ENCODE measurements at regions not wholly inside any gene's neighbourhood (a gene's known extent, or its start where the extent isn't known, plus 50 kb on each side); places are given as distances from the start of the nearest gene placed in this dataset.

DNA sequence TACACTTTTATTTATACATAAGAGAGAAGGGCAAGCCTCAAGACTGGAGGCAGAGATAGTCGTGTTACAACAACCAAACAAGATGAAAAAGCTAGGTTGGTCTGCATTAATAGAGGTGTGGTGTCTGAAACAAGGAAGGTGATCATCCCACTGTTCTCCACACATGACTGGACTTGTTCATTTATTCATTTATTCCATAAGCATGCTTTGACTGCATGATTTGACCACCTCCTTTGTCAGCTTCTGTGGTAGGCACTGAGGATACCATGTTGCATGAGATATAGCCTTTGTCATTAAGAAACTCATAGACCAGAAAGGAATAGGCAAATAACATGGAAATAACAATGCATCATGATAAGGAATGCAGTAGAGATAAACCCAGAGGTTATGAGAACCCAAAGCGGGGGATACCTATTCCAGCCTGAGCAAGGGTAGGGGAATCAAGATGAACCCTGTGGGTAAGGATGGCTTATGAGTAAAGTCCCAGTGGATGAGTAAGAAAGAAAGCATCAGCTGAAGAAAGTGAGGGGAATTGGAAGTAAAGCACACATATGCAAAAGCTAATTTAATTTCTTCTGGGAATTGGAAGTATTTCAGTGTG lies 173.7 kb upstream of the FGGY start:
- DNase-seq = no peak
- H3K4me3 ChIP-seq (ENCODE audit: insufficient read depth, low read depth, low read length) = no peak overlapping the region
- H3K36me3 ChIP-seq (replicated peaks; ENCODE audit: control insufficient read depth, insufficient read depth, low read length) = no peaks in the 10 kb centered on the region
- H3K27me3 ChIP-seq (ENCODE audit: control insufficient read depth, insufficient read depth, low read length) = no peaks in the 10 kb centered on the region

DNA sequence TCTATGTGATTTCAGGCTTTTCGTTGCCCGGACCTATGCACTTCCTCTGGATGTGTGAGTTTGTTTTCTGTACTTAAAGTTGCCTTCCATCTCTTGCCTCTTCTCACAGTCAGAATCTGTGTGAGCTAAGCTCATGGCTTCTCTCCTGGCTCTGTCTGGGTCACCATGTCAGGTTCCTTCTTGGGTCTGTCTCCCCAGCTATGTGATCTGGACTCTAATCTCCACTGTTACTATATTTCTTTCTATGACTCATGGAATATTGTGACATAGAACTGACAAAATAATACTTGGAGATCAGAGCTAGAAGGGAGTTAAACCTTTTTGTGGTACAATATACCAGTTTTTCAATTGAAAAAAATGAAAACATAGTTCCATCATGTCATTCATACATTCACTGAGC lies 172.7 kb upstream of the FGGY start:
- Histone ChIP-seq H3K36me3 (replicated peaks; ENCODE audit: control insufficient read depth, insufficient read depth, low read length) (no peaks in the 10 kb centered on the region), H3K4me3 (ENCODE audit: insufficient read depth, low read depth, low read length) (no peak overlapping the region), H3K27me3 (ENCODE audit: control insufficient read depth, insufficient read depth, low read length) (no peaks in the 10 kb centered on the region)
- no peak for DNase-seq

DNA sequence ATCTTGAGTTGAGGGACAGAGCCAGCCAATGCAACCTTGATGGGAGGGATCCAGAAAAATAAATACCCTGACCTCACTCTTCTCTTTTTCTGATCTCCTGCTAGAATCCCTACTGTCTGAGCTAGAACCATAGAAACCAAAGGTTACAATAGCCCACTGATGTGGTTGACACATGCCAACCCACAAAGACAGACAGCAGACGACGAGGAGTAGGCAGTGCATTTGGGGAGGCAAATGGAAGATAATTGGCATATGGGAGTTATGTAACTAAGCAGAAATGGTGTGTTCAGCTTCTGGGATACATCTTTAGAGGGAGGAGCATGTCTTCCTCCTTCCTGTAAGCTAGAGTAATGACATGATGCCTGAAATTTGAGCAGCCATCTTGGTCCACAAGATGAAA lies 171.7 kb upstream of the FGGY start:
- H3K36me3 ChIP-seq (replicated peaks; ENCODE audit: control insufficient read depth, insufficient read depth, low read length) = no peaks in the 10 kb centered on the region

DNA sequence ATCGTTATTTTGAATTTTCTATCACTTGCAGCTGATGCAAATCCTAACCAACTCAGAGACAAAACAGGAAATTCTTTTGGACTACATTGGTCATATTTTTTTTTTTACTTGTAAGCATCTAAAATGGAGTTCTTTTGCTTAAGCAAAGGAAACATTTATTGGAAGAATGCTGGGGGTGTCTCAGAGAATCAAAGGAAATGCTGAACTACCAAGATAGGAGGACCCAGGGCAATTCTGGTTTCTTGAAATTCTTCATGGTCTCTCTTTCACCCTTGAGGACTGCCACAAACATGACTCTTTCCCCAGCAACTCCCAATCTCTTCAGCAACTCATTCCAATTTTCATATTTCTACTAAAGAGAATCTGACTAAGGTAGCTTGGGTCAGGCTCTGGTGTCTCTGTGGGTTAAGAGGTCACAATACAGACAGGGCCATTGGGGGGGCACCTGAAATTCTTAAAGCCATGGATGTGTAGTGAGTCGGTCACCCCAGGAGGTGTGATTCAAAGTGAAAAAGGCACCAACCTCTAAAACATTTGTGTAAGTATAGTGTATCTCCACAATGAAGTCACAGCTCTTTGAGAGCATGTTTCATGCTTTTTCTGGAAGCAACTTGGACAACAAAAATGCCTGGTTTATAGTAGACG lies 171.1 kb upstream of the FGGY start:
- no peak for DNase-seq
- Histone ChIP-seq H3K27me3 (ENCODE audit: control insufficient read depth, insufficient read depth, low read length) (no peaks in the 10 kb centered on the region), H3K36me3 (replicated peaks; ENCODE audit: control insufficient read depth, insufficient read depth, low read length) (no peaks in the 10 kb centered on the region), H3K4me3 (ENCODE audit: insufficient read depth, low read depth, low read length) (no peak overlapping the region)

More for the DNA sequence above, 171.7 kb upstream of the FGGY start:
- no peaks in the 10 kb centered on the region for H3K27me3 ChIP-seq (ENCODE audit: control insufficient read depth, insufficient read depth, low read length)
- no peak for DNase-seq
- H3K4me3 ChIP-seq (ENCODE audit: insufficient read depth, low read depth, low read length) = no peak overlapping the region

DNA sequence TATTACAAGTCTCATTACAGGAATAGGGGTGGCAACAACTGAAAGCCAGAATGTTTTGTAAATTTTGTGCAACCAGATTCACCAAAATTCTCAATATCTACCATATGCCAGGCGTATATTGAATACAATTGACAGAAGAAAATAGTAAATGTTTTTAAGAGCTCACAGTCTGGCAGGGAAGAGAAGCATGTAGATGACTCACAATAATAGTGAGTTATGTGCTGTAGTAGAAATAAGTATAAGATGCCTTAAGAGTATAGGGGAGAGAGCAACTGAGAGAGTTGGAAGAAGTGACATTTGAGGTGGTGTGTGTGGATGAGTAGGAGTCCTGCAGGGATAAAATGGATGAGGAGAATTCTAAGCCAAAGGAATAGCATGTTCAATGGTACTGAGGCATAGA lies 170.5 kb upstream of the FGGY start:
- Histone ChIP-seq H3K27me3 (ENCODE audit: control insufficient read depth, insufficient read depth, low read length) (no peaks in the 10 kb centered on the region), H3K36me3 (replicated peaks; ENCODE audit: control insufficient read depth, insufficient read depth, low read length) (no peaks in the 10 kb centered on the region), H3K4me3 (ENCODE audit: insufficient read depth, low read depth, low read length) (no peak overlapping the region)
- no peak for DNase-seq

DNA sequence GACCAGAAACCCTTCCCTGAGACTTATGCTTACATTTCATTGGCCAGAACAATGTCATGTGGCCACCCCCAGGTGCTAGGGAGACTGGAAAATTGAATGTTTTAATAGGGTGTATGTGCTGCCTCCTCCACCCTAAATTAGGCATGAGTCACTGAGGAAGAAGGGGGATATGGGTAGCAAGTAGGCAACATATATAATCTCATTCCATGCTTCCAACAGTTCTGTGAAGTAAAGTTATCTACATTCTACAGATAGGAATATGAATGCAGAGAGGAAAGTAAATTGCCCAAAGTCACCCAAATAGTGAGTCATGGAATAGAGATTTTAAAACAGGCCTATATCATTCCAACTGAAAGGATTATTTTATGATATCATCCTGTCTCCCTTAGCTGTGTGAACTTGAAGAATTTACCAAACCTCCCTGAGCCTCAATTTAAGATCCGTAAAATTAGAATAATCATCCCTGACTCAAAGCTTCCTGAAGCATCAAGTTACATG lies 168.6 kb upstream of the FGGY start:
- no peak overlapping the region for H3K4me3 ChIP-seq (ENCODE audit: insufficient read depth, low read depth, low read length)
- H3K27me3 ChIP-seq (ENCODE audit: control insufficient read depth, insufficient read depth, low read length) = no peaks in the 10 kb centered on the region
- H3K36me3 ChIP-seq (replicated peaks; ENCODE audit: control insufficient read depth, insufficient read depth, low read length) = no peaks in the 10 kb centered on the region
- no peak for DNase-seq

DNA sequence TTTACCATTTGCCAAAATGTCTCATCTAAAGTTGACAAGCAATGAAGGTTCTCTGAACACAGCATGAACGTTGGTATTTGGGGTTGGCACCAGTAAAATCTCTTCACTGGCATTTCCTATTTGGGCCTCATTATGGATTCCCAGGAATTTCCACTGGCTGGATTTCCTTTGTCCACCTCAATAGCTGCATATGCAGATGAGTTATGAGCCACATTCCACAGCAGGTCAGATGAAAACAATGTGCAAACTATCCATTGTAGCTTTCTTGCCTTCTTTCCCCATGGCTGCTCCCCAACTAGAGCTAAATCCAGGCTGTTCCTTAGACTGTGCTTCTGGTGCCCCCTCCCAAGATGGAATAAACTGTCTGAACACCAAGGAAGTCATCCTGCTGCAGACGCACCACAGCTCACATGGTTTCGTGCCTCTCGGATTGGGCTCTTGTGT lies 168.1 kb upstream of the FGGY start:
- Histone ChIP-seq H3K27me3 (ENCODE audit: control insufficient read depth, insufficient read depth, low read length) (no peaks in the 10 kb centered on the region), H3K4me3 (ENCODE audit: insufficient read depth, low read depth, low read length) (no peak overlapping the region), H3K36me3 (replicated peaks; ENCODE audit: control insufficient read depth, insufficient read depth, low read length) (no peaks in the 10 kb centered on the region)
- no peak for DNase-seq

DNA sequence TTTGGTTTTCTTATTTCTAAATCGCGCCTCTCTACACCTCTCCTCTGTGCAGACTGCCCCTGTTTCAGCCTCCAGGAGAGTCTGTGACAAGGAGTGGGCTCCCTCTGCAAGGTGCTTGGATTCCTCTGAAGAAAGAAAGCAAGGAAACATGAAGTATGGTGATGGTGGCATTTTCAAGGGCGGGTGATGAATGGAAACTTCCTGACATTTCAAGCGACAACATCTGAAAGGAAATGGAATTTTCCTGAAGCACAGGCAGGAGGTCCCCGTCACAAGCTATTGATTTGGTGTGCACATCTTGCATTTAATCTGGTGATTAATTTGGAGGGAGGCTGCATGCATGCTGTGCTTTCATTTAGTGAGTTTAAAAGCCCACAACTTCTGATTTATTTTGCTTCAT lies 164.6 kb upstream of the FGGY start:
- DNase-seq = no peak
- no peaks in the 10 kb centered on the region for H3K27me3 ChIP-seq (ENCODE audit: control insufficient read depth, insufficient read depth, low read length)
- H3K4me3 ChIP-seq (ENCODE audit: insufficient read depth, low read depth, low read length) = no peak overlapping the region

DNA sequence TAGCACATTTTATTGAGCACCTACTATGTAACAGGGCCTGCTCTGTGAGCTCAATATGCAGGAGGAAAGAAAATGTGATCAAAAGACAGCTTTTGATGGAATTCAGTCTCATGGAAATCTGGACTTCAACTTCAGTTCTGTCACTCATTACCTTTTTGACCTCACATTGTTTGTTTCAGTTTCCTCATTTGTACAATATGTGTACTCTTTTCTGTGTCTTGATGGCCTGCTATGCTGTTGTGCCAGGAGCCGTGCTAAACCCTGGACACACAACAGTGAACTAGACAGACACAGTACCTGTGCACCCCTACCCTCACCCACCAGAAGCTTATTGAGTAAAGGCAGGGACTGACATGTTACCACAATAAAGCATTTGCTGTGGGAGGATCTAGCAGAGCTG lies 162.9 kb upstream of the FGGY start:
- DNase-seq = no peak
- H3K4me3 ChIP-seq (ENCODE audit: insufficient read depth, low read depth, low read length) = no peak overlapping the region
- H3K27me3 ChIP-seq (ENCODE audit: control insufficient read depth, insufficient read depth, low read length) = no peaks in the 10 kb centered on the region
- no peaks in the 10 kb centered on the region for H3K36me3 ChIP-seq (replicated peaks; ENCODE audit: control insufficient read depth, insufficient read depth, low read length)

More for the DNA sequence above, 164.6 kb upstream of the FGGY start:
- no peaks in the 10 kb centered on the region for H3K36me3 ChIP-seq (replicated peaks; ENCODE audit: control insufficient read depth, insufficient read depth, low read length)

DNA sequence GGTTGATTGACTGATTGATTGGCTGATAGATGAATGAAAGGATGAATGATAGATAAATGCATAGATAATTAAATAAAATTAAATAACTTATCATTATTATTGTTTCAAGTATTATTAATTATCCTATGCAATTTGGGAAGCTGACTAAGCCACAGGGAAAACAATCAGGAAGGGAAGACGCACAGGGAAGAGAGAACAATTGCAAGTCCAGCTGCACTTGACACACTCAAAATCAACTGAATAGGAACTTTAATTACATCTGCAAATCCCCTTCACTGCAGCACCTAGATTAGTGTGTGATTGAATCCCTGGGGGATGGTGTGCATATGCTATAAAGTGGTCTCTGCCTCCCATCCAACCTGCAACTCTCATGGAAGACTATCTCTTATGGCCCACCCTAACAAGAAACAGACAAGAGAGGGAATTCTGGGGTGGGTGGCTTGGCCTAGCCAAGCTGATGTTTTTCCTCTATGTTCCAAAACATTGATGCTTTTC lies 161.1 kb upstream of the FGGY start:
- no peak overlapping the region for H3K4me3 ChIP-seq (ENCODE audit: insufficient read depth, low read depth, low read length)
- DNase-seq = no peak
- H3K36me3 ChIP-seq (replicated peaks; ENCODE audit: control insufficient read depth, insufficient read depth, low read length) = no peaks in the 10 kb centered on the region
- no peaks in the 10 kb centered on the region for H3K27me3 ChIP-seq (ENCODE audit: control insufficient read depth, insufficient read depth, low read length)

DNA sequence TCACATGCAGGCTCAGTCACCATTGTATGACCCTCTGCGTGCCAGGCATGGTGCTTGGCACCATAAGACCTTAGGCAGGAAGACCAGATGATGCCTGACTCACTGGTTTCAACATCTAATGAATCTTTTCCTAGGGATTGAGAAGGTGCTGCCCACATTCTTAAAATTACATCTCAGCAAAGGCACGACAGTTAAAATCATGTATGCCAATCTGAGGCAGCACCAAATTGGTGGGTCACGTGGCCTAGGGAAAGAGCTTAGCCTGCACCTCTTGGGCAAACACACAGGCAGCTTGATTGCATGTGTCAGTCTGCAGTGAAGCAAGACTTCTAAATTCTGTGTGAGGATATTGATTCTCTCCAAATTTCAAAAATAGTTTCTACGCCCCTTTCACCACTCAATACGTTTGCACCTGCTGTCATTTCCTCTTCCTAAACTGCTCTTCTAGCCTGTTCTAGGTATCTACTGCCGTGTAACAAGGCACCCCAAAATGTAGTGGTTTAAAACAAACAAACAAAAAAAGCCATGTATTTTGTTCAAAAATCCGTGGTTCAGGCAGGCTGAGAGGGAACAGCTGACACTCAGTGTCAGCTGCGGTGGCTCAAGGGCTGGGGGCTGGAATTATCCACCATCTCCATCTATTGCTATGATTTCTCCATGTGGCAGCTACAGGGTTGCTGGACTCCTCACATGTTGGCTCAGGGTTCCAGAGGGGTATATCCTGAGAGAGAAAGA lies 160.2 kb upstream of the FGGY start:
- Histone ChIP-seq H3K4me3 (ENCODE audit: insufficient read depth, low read depth, low read length) (no peak overlapping the region), H3K27me3 (ENCODE audit: control insufficient read depth, insufficient read depth, low read length) (no peaks in the 10 kb centered on the region), H3K36me3 (replicated peaks; ENCODE audit: control insufficient read depth, insufficient read depth, low read length) (no peaks in the 10 kb centered on the region)
- no peak for DNase-seq

DNA sequence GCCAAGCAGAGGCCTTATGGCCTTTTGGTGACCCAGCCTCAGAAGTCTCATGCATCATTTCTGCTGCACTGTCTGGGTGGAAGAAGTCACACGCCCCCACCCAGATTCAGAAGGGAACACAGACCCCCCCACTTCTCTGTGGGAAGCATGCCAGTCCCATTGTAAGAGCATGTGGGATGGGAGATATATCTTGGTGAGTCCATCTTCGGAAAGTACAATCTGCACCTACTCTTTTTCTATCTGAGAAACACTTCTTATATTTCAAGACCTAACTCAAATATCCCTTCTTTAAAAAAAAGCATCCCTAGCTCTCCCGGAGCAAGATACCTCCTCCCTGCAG lies 159.6 kb upstream of the FGGY start:
- no peak for DNase-seq
- Histone ChIP-seq H3K27me3 (ENCODE audit: control insufficient read depth, insufficient read depth, low read length) (no peaks in the 10 kb centered on the region), H3K4me3 (ENCODE audit: insufficient read depth, low read depth, low read length) (no peak overlapping the region), H3K36me3 (replicated peaks; ENCODE audit: control insufficient read depth, insufficient read depth, low read length) (no peaks in the 10 kb centered on the region)

DNA sequence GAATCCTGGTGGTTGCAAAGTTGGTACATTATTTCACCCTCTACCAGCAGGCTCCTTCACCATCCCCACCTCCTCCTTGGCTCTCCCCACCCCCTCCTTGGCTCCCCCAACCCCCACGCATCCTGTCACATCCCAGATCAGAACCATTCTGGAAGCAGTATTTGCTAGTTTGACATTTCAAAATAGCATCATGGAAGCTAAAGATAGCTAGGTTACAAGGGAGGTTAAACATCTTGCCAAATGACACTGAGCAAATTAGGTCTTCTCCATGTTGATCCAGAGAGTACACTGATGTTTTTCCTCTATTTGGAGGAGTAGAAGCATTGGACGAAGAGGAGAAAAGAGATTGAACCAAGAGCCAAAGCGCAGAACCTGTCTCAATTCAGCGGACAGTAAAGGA lies 158.9 kb upstream of the FGGY start:
- H3K36me3 ChIP-seq (replicated peaks; ENCODE audit: control insufficient read depth, insufficient read depth, low read length) = no peaks in the 10 kb centered on the region
- no peak overlapping the region for H3K4me3 ChIP-seq (ENCODE audit: insufficient read depth, low read depth, low read length)
- no peak for DNase-seq
- H3K27me3 ChIP-seq (ENCODE audit: control insufficient read depth, insufficient read depth, low read length) = no peaks in the 10 kb centered on the region

DNA sequence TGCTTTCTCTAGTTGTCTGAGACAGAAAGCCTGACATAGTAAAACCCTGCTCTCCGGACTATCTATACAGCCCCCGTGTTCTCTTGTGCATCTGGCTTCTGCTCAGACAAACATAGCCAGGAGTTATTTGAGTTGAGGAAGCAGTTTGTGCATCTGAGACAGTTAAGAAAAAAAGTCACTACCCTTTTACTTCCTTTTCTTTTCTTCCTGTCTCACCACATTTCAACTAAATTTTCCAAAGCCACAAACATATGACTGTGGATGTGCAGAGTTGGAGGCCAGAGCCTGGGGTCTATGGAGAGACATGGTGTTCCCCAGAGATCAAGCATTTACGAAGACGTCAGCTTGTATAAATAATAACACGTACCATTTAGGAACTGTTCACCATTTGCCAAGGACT lies 158.5 kb upstream of the FGGY start:
- Histone ChIP-seq H3K4me3 (ENCODE audit: insufficient read depth, low read depth, low read length) (no peak overlapping the region), H3K27me3 (ENCODE audit: control insufficient read depth, insufficient read depth, low read length) (no peaks in the 10 kb centered on the region), H3K36me3 (replicated peaks; ENCODE audit: control insufficient read depth, insufficient read depth, low read length) (no peaks in the 10 kb centered on the region)
- DNase-seq = no peak

DNA sequence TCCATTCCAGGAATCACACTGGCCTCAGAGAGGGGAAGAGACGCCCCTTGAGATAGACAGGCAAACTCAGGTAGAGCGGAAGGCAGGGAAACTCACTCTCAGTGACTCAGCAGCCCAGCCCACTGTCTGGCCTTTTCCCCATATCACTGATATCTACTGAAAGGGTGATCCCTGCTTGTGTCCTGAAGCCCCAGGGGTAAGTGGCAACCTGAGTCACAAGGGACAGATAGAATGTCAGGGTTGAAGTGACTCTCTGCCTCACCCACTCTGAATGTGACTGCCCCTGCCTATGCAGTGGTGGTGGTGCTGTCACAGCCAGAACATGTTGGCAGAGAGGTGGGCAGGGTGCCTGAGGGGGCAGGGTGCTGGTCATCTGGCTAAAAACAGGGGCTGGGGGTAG lies 157.5 kb upstream of the FGGY start:
- no peaks in the 10 kb centered on the region for H3K27me3 ChIP-seq (ENCODE audit: control insufficient read depth, insufficient read depth, low read length)
- H3K36me3 ChIP-seq (replicated peaks; ENCODE audit: control insufficient read depth, insufficient read depth, low read length) = no peaks in the 10 kb centered on the region
- DNase-seq = no peak
- H3K4me3 ChIP-seq (ENCODE audit: insufficient read depth, low read depth, low read length) = no peak overlapping the region

Data from H7 (cell line).